DOHH2 (cell line): ENCODE measurements at regions not wholly inside any gene's neighbourhood (a gene's known extent, or its start where the extent isn't known, plus 50 kb on each side); places are given as distances from the start of the nearest gene placed in this dataset.

Source experiments
- H3F3A ChIP-seq: fragments of 200-600 bp; sonication (generic), shearing (Covaris generic); 2 replicates; pipeline ENCODE4 v1.6.0; 2016; ENCODE audit warnings: antibody characterized with exemption, mild to moderate bottlenecking; ENCODE audit not compliant: control insufficient read depth, insufficient read depth
- H3K27ac ChIP-seq: fragments of 200-600 bp; sonication (generic); 2 replicates; pipeline ENCODE4 v1.5.1; 2014; ENCODE audit warnings: low read depth, mild to moderate bottlenecking, low read length, moderate library complexity
- H3K27me3 ChIP-seq: fragments of 200-600 bp; sonication (generic); 2 replicates; pipeline ENCODE4 v1.6.1; 2014; ENCODE audit warnings: mild to moderate bottlenecking, low read length, mixed read lengths; ENCODE audit not compliant: control insufficient read depth
- H3K36me3 ChIP-seq: fragments of 200-600 bp; sonication (generic); 2 replicates; pipeline ENCODE4 v1.6.1; 2014; ENCODE audit warnings: mild to moderate bottlenecking, low read length, moderate library complexity, mixed read lengths; ENCODE audit not compliant: control insufficient read depth
- H3K4me1 ChIP-seq: fragments of 200-600 bp; sonication (generic); 2 replicates; pipeline ENCODE4 v1.6.1; 2014; ENCODE audit warnings: mild to moderate bottlenecking, low read length, mixed read lengths; ENCODE audit not compliant: control insufficient read depth
- H3K4me2 ChIP-seq: fragments of 200-600 bp; sonication (generic); 2 replicates; pipeline ENCODE4 v1.6.0; 2014; ENCODE audit warnings: mild to moderate bottlenecking, low read length, moderate library complexity
- H3K4me3 ChIP-seq: fragments of 200-600 bp; sonication (generic); 2 replicates; pipeline ENCODE4 v1.5.1; 2014; ENCODE audit warnings: mild to moderate bottlenecking, low read length, mixed read lengths
- H3K79me2 ChIP-seq: fragments of 200-600 bp; sonication (generic); 2 replicates; pipeline ENCODE4 v1.6.1; 2014; ENCODE audit warnings: mild to moderate bottlenecking, low read length, mixed read lengths; ENCODE audit not compliant: control insufficient read depth
- H3K9me2 ChIP-seq: fragments of 200-600 bp; sonication (generic); replicated peaks from 2 replicates; pipeline ENCODE4 v1.6.1; 2014; ENCODE audit warnings: mild to moderate bottlenecking, low read length, mixed read lengths; ENCODE audit not compliant: control insufficient read depth
- H3K9me3 ChIP-seq: fragments of 200-600 bp; sonication (generic); 2 replicates; pipeline ENCODE4 v1.6.1; 2014; ENCODE audit warnings: antibody characterized with exemption, low read length, mixed read lengths; ENCODE audit not compliant: control insufficient read depth, insufficient read depth
- H4K20me1 ChIP-seq: fragments of 200-600 bp; sonication (generic); 2 replicates; pipeline ENCODE4 v1.6.0; 2014; ENCODE audit warnings: low read depth, mild to moderate bottlenecking, antibody characterized with exemption, low read length, moderate library complexity; ENCODE audit not compliant: control insufficient read depth, insufficient read depth
- CTCF ChIP-seq: fragments of 200-600 bp; sonication (generic); IDR thresholded peaks from one replicate; pipeline ENCODE4 v1.5.1; 2014; ENCODE audit warnings: antibody characterized with exemption, mild to moderate bottlenecking, low read depth, low read length; ENCODE audit not compliant: poor library complexity, severe bottlenecking
- EZH2phosphoT487 ChIP-seq: fragments of 200-600 bp; sonication (generic); IDR thresholded peaks from 2 replicates; pipeline ENCODE4 v1.6.1; 2017; ENCODE audit warnings: borderline replicate concordance, mild to moderate bottlenecking, antibody characterized with exemption, low read length, moderate library complexity, mixed read lengths

DNA sequence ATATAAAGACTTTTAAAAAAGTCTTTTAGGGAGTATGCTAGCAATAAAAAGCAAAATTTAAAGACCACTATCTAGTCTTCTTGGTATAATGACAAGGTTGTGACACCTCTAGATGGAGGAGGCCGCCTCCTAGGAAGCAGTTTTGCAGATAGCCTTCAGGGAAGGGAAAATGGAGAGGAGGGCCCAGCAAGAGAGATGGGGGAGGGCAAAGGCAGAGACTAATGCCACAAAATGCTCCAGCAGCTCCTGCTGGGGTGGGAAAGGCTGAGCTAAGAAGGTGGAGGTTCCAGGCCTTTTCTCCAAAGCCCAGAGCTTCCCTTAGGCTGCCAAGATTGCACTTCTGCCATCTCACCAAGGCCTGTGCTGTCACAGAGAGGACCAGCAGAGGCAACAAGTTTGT is 153.9 kb upstream of the THSD7B start:
- Histone ChIP-seq H3K9me3 (no peaks in the 10 kb centered on the region), H3K9me2 (no peaks in the 10 kb centered on the region), H3K79me2 (no peaks in the 10 kb centered on the region), H3K4me1 (no peaks in the 10 kb centered on the region), H3K27me3 (no peaks in the 10 kb centered on the region), H4K20me1 (no peaks in the 10 kb centered on the region), H3K4me2 (no peak overlapping the region), H3F3A (no peaks in the 10 kb centered on the region), H3K36me3 (no peaks in the 10 kb centered on the region), H3K27ac (no peak overlapping the region), H3K4me3 (no peak overlapping the region)
- no peak for TF ChIP-seq EZH2phosphoT487
- TF ChIP-seq CTCF, result no peak

GRCh38 chr2:136582628-136583205 is 182.6 kb upstream of the THSD7B start:
- H4K20me1 ChIP-seq, result no peaks in the 10 kb centered on the region

GRCh38 chr2:136572335-136572734 is 193.0 kb upstream of the THSD7B start:
- Histone ChIP-seq H3K27me3 (no peaks in the 10 kb centered on the region), H3K4me1 (no peaks in the 10 kb centered on the region), H3K79me2 (no peaks in the 10 kb centered on the region), H4K20me1 (no peaks in the 10 kb centered on the region), H3K4me3 (no peak overlapping the region), H3K4me2 (no peak overlapping the region), H3K9me3 (no peaks in the 10 kb centered on the region), H3K27ac (no peak overlapping the region), H3K9me2 (no peaks in the 10 kb centered on the region), H3F3A (no peaks in the 10 kb centered on the region), H3K36me3 (no peaks in the 10 kb centered on the region)
- TF ChIP-seq CTCF (no peak), EZH2phosphoT487 (no peak)

More at GRCh38 chr2:136582628-136583205, 182.6 kb upstream of the THSD7B start:
- TF ChIP-seq EZH2phosphoT487, result no peak
- no peak for TF ChIP-seq CTCF
- Histone ChIP-seq H3K9me2 (no peaks in the 10 kb centered on the region), H3K4me3 (no peak overlapping the region), H3K9me3 (no peaks in the 10 kb centered on the region), H3F3A (no peaks in the 10 kb centered on the region), H3K4me2 (no peak overlapping the region), H3K79me2 (no peaks in the 10 kb centered on the region), H3K4me1 (no peaks in the 10 kb centered on the region), H3K27me3 (no peaks in the 10 kb centered on the region), H3K36me3 (no peaks in the 10 kb centered on the region), H3K27ac (no peak overlapping the region)
